ENCODE measurements at regions not wholly inside any gene's neighbourhood (a gene's known extent, or its start where the extent isn't known, plus 50 kb on each side); places are given as distances from the start of the nearest gene placed in this dataset.

DNA sequence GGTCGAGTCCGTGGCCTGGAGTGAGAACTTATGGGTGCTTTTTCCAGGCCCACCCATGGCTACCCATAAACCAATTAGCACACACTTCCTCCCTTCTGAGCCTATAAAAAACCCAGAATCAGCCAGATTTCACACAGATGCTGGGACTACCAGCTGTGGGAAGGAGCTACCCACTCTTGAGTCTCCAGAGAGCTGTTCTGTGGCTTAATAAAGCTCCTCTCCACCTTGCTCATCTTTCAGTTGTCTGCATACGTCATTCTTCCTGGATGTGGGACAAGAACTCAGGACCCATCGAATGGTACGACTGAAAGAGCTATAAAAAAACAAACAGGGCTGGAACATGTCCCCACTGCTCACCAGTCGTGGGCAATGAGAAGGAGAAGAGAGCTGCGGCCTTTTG lies 555.4 kb upstream of the CCDC54 start:
- no peaks in the 10 kb centered on the region for H3K36me3 ChIP-seq (ENCODE audit: control insufficient read depth in 2 of 2, extremely low read depth in 1 of 2, insufficient read depth in 1 of 2, low read length in 1 of 2)
- ATAC-seq (replicated peaks in 1 of 4) (no peak), DNase-seq (no peak)
- Mint-ChIP-seq H3K9me3 (no peaks in the 10 kb centered on the region), H3K27ac (no peak overlapping the region), H3K36me3 (no peaks in the 10 kb centered on the region), H3K4me3 (no peak overlapping the region), H3K4me1 (no peaks in the 10 kb centered on the region), H3K27me3 (no peaks in the 10 kb centered on the region)
- no peak overlapping the region for H3K27ac ChIP-seq (ENCODE audit: low read length)
- no peak overlapping the region for H3K4me3 ChIP-seq (ENCODE audit: control insufficient read depth in 1 of 2, extremely low read depth in 1 of 2, low read length in 1 of 2)
- 85% methylated on average over 2 of the region's 7 CpGs for WGBS (ENCODE audit: insufficient coverage)
- CTCF ChIA-PET, result no interaction called here
- POLR2A ChIA-PET, result no interaction called here
- H3K4me1 ChIP-seq (ENCODE audit: control insufficient read depth in 1 of 2, extremely low read depth in 1 of 2, insufficient read depth in 2 of 2, low read length in 2 of 2), result peaks cover 0 to 3% of the 10 kb centered on the region in 2 experiments
- H3K27me3 ChIP-seq (replicated peaks in 1 of 2; ENCODE audit: control insufficient read depth in 2 of 2, extremely low read depth in 1 of 2, insufficient read depth in 2 of 2, low read length in 1 of 2), result peaks cover 0 to 7% of the 10 kb centered on the region in 2 experiments
- no peaks in the 10 kb centered on the region for H3K9me3 ChIP-seq

- ATAC-seq (replicated peaks in 1 of 4) (no peak), DNase-seq (no peak)
- ChIA-PET CTCF (no interaction called here), POLR2A (no interaction called here)
- Mint-ChIP-seq H3K27ac (no peak overlapping the region), H3K4me1 (peaks cover 0 to 4% (median 3%) of the 10 kb centered on the region in 3 donors), H3K27me3 (no peaks in the 10 kb centered on the region), H3K9me3 (no peaks in the 10 kb centered on the region), H3K4me3 (no peak overlapping the region), H3K36me3 (no peaks in the 10 kb centered on the region)
- 87% methylated on average over 6 of the region's 11 CpGs for WGBS (ENCODE audit: insufficient coverage)
- Histone ChIP-seq H3K4me1 (ENCODE audit: control insufficient read depth in 1 of 2, extremely low read depth in 1 of 2, insufficient read depth in 2 of 2, low read length in 2 of 2) (peaks cover 0 to 5% of the 10 kb centered on the region in 2 experiments), H3K9me3 (no peaks in the 10 kb centered on the region), H3K36me3 (ENCODE audit: control insufficient read depth in 2 of 2, extremely low read depth in 1 of 2, insufficient read depth in 1 of 2, low read length in 1 of 2) (no peaks in the 10 kb centered on the region), H3K4me3 (ENCODE audit: control insufficient read depth in 1 of 2, extremely low read depth in 1 of 2, low read length in 1 of 2) (no peak overlapping the region), H3K27ac (ENCODE audit: low read length) (no peak overlapping the region), H3K27me3 (replicated peaks in 1 of 2; ENCODE audit: control insufficient read depth in 2 of 2, extremely low read depth in 1 of 2, insufficient read depth in 2 of 2, low read length in 1 of 2) (peaks cover 0 to 7% of the 10 kb centered on the region in 2 experiments)
Measured at GRCh38 chr3:106822204-106822603, 555.0 kb upstream of the CCDC54 start.

DNA sequence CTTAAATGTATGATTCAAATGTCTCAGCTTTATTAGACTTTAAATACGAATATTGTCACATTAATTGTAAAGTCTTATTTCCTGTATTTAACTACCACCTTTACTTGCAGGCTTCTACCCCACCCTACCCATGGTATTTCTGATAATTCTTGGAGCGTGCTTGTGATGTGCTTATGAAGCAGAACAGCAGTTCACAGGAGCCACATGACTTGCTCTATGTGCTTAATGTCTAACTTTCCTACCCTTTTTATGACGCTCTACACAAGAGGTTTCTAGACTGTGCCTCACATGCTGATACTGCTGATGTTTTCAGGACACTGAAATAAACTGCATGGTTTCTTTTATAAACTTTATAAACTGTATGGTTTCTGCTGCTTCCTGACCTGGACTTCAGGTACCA lies 553.5 kb upstream of the CCDC54 start:
- Mint-ChIP-seq H3K9me3 (no peaks in the 10 kb centered on the region), H3K36me3 (no peaks in the 10 kb centered on the region), H3K4me3 (no peak overlapping the region), H3K27ac (no peak overlapping the region), H3K27me3 (no peaks in the 10 kb centered on the region), H3K4me1 (peaks cover 0 to 7% (median 5%) of the 10 kb centered on the region in 3 donors)
- no CpG with 5 or more reads among the region's 3 CpGs for WGBS (ENCODE audit: insufficient coverage)
- DNase-seq (no peak), ATAC-seq (replicated peaks in 1 of 4) (no peak)
- no peak overlapping the region for H3K27ac ChIP-seq (ENCODE audit: low read length)
- no peaks in the 10 kb centered on the region for H3K9me3 ChIP-seq
- peaks cover 0 to 5% of the 10 kb centered on the region in 2 experiments for H3K4me1 ChIP-seq (ENCODE audit: control insufficient read depth in 1 of 2, extremely low read depth in 1 of 2, insufficient read depth in 2 of 2, low read length in 2 of 2)
- ChIA-PET POLR2A (interaction anchor here in 1 of 2 donors (0.6 kb wide), 1 partner anchor 16 kb away, joined by 4 read pairs; no protein-coding TSS in a partner anchor), CTCF (no interaction called here)
- peaks cover 0 to 7% of the 10 kb centered on the region in 2 experiments for H3K27me3 ChIP-seq (replicated peaks in 1 of 2; ENCODE audit: control insufficient read depth in 2 of 2, extremely low read depth in 1 of 2, insufficient read depth in 2 of 2, low read length in 1 of 2)
- no peak overlapping the region for H3K4me3 ChIP-seq (ENCODE audit: control insufficient read depth in 1 of 2, extremely low read depth in 1 of 2, low read length in 1 of 2)
- H3K36me3 ChIP-seq (ENCODE audit: control insufficient read depth in 2 of 2, extremely low read depth in 1 of 2, insufficient read depth in 1 of 2, low read length in 1 of 2), result no peaks in the 10 kb centered on the region

DNA sequence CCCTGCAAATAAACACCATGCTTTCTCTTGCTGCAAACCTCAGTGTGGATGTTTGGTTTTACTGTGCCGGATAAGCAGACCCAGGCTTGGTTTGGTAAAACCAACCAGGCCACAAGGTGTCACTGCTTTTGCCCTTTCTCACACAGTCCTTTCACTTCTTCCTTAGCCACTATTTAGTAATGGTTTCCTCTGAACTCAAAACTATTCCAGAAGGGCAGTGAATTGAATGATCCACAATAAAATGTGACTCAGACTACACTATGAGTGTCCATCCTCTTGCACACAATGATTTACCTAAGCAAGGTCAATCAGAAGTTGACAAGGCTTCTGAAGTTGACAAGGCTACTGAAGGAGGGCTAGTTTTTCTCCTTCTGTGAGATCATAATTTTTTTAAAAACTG lies 552.4 kb upstream of the CCDC54 start:
- H3K36me3 Mint-ChIP-seq, result no peaks in the 10 kb centered on the region
- ChIA-PET POLR2A (no interaction called here), CTCF (no interaction called here)
- DNase-seq (peak in 1 of 35 experiments; percentile 2), ATAC-seq (replicated peaks in 1 of 4) (no peak)
- Histone ChIP-seq H3K27me3 (replicated peaks in 1 of 2; ENCODE audit: control insufficient read depth in 2 of 2, extremely low read depth in 1 of 2, insufficient read depth in 2 of 2, low read length in 1 of 2) (peaks cover 0 to 7% of the 10 kb centered on the region in 2 experiments), H3K9me3 (no peaks in the 10 kb centered on the region), H3K36me3 (ENCODE audit: control insufficient read depth in 2 of 2, extremely low read depth in 1 of 2, insufficient read depth in 1 of 2, low read length in 1 of 2) (no peaks in the 10 kb centered on the region), H3K4me1 (ENCODE audit: control insufficient read depth in 1 of 2, extremely low read depth in 1 of 2, insufficient read depth in 2 of 2, low read length in 2 of 2) (peaks cover 0 to 5% of the 10 kb centered on the region in 2 experiments), H3K27ac (ENCODE audit: low read length) (no peak overlapping the region), H3K4me3 (ENCODE audit: control insufficient read depth in 1 of 2, extremely low read depth in 1 of 2, low read length in 1 of 2) (no peak overlapping the region)
- no peak overlapping the region for H3K27ac Mint-ChIP-seq
- no CpG with 5 or more reads among the region's 1 CpG for WGBS (ENCODE audit: insufficient coverage)
- H3K27me3 Mint-ChIP-seq, result peaks cover 0 to 2% of the 10 kb centered on the region in 2 donors
- H3K9me3 Mint-ChIP-seq, result no peaks in the 10 kb centered on the region
- H3K4me1 Mint-ChIP-seq, result peaks cover 0 to 7% (median 5%) of the 10 kb centered on the region in 3 donors
- no peak overlapping the region for H3K4me3 Mint-ChIP-seq

GRCh38 chr3:106825962-106826605 lies 551.2 kb upstream of the CCDC54 start:
- peaks cover 0 to 2% of the 10 kb centered on the region in 2 donors for H3K27me3 Mint-ChIP-seq

DNA sequence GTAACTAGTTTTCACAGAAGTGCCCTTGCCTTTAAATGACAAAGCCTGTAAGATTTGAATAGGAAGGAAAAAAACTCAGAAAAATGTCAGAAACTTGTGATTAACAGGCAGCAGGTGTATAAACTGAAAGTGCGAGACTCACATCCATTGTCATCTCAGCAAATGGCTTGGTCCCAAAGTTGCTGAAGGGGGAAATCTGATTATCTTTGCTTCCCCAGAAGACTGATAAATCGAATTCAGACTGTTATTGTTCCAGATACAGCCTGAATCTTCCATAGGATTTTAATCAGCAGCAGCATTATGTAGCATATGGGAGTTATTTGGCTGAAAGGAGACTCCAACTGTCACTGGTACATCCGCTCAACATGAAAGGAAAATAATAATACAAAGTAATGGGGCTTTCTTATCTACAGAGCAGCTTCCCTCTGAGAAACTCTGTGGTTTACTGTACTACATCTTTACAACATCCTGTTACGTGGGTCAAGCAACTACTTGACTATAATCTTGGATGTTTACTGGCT lies 550.4 kb upstream of the CCDC54 start:
- Histone ChIP-seq H3K4me1 (ENCODE audit: control insufficient read depth in 1 of 2, extremely low read depth in 1 of 2, insufficient read depth in 2 of 2, low read length in 2 of 2) (peaks cover 0 to 5% of the 10 kb centered on the region in 2 experiments), H3K27me3 (replicated peaks in 1 of 2; ENCODE audit: control insufficient read depth in 2 of 2, extremely low read depth in 1 of 2, insufficient read depth in 2 of 2, low read length in 1 of 2) (peaks cover 0 to 3% of the 10 kb centered on the region in 2 experiments), H3K4me3 (ENCODE audit: control insufficient read depth in 1 of 2, extremely low read depth in 1 of 2, low read length in 1 of 2) (no peak overlapping the region), H3K27ac (ENCODE audit: low read length) (no peak overlapping the region), H3K9me3 (no peaks in the 10 kb centered on the region), H3K36me3 (ENCODE audit: control insufficient read depth in 2 of 2, extremely low read depth in 1 of 2, insufficient read depth in 1 of 2, low read length in 1 of 2) (no peaks in the 10 kb centered on the region)
- H3K4me1 Mint-ChIP-seq, result peaks cover 0 to 7% (median 5%) of the 10 kb centered on the region in 3 donors
- H3K27me3 Mint-ChIP-seq, result peaks cover 0 to 2% of the 10 kb centered on the region in 2 donors
- H3K27ac Mint-ChIP-seq, result no peak overlapping the region
- H3K4me3 Mint-ChIP-seq, result no peak overlapping the region
- 0% methylated on average over 1 of the region's 4 CpGs for WGBS (ENCODE audit: insufficient coverage)
- CTCF ChIA-PET, result no interaction called here
- H3K36me3 Mint-ChIP-seq, result no peaks in the 10 kb centered on the region
- peak in 1 of 35 experiments; percentile 4 for DNase-seq
- peaks cover 3 to 5% (median 4%) of the 10 kb centered on the region in 3 donors for H3K9me3 Mint-ChIP-seq
- POLR2A ChIA-PET, result interaction anchor here in 1 of 2 donors (0.6 kb wide), 1 partner anchor 8 kb away, joined by 16 read pairs; no protein-coding TSS in a partner anchor
- ATAC-seq (replicated peaks in 1 of 4), result peak in 1 of 4 experiments; percentile 57

More at GRCh38 chr3:106825962-106826605, 551.2 kb upstream of the CCDC54 start:
- DNase-seq (no peak), ATAC-seq (replicated peaks in 1 of 4) (no peak)
- POLR2A ChIA-PET, result interaction anchor here in 1 of 2 donors (0.6 kb wide), 1 partner anchor 9 kb away, joined by 16 read pairs; no protein-coding TSS in a partner anchor
- CTCF ChIA-PET, result no interaction called here
- Mint-ChIP-seq H3K4me3 (no peak overlapping the region), H3K27ac (no peak overlapping the region), H3K9me3 (peaks cover 0 to 2% (median 2%) of the 10 kb centered on the region in 3 donors), H3K36me3 (no peaks in the 10 kb centered on the region), H3K4me1 (peaks cover 0 to 7% (median 5%) of the 10 kb centered on the region in 3 donors)
- Histone ChIP-seq H3K4me3 (ENCODE audit: control insufficient read depth in 1 of 2, extremely low read depth in 1 of 2, low read length in 1 of 2) (no peak overlapping the region), H3K36me3 (ENCODE audit: control insufficient read depth in 2 of 2, extremely low read depth in 1 of 2, insufficient read depth in 1 of 2, low read length in 1 of 2) (no peaks in the 10 kb centered on the region), H3K9me3 (no peaks in the 10 kb centered on the region), H3K4me1 (ENCODE audit: control insufficient read depth in 1 of 2, extremely low read depth in 1 of 2, insufficient read depth in 2 of 2, low read length in 2 of 2) (peaks cover 0 to 5% of the 10 kb centered on the region in 2 experiments), H3K27me3 (replicated peaks in 1 of 2; ENCODE audit: control insufficient read depth in 2 of 2, extremely low read depth in 1 of 2, insufficient read depth in 2 of 2, low read length in 1 of 2) (peaks cover 0 to 3% of the 10 kb centered on the region in 2 experiments), H3K27ac (ENCODE audit: low read length) (no peak overlapping the region)
- 100% methylated on average over 2 of the region's 4 CpGs for WGBS (ENCODE audit: insufficient coverage)
